ENCODE measurements at regions not wholly inside any gene's neighbourhood (a gene's known extent, or its start where the extent isn't known, plus 50 kb on each side); places are given as distances from the start of the nearest gene placed in this dataset.

GRCh38 chr1:29868096-29868495 is 631.8 kb downstream of the PTPRU start:
- TF ChIP-seq CTCF (IDR thresholded peaks at IDR 0.05) (no peak), POLR2AphosphoS5 (IDR thresholded peaks at IDR 0.05) (no peak), POLR2A (IDR thresholded peaks at IDR 0.05) (no peak)
